GM13977 (cell line): ENCODE measurements at regions not wholly inside any gene's neighbourhood (a gene's known extent, or its start where the extent isn't known, plus 50 kb on each side); places are given as distances from the start of the nearest gene placed in this dataset.

Experiments used
- DNase-seq: peaks from one replicate; pipeline ENCODE4 v3.0.0; 2012; ENCODE audit warnings: low spot score
- CTCF ChIP-seq: IDR thresholded peaks from 2 replicates; pipeline ENCODE4 v1.5.1; 2012; ENCODE audit warnings: mild to moderate bottlenecking, control low read depth; ENCODE audit not compliant: insufficient read depth; ENCODE audit errors: extremely low read depth, missing control alignments
- in situ Hi-C: fragments of 300-500 bp; cut with MboI; formaldehyde crosslinking; loops from one replicate; pipeline ENCODE4 v1.12.0; 2022; ENCODE audit warnings: low sequenced_read_pairs, low pct_unique_long_range_greater_than_20kb, mixed read lengths, inconsistent platforms; ENCODE audit not compliant: unreplicated experiment

GRCh38 chr16:35639233-35640205 lies 2180.1 kb downstream of the TP53TG3F start:
- no peak for DNase-seq
- in situ Hi-C loops, result no loop called here
- TF ChIP-seq CTCF, result no peak

GRCh38 chr16:35642322-35642835 lies 2183.0 kb downstream of the TP53TG3F start:
- DNase-seq, result no peak
- in situ Hi-C loops, result no loop called here
- no peak for TF ChIP-seq CTCF

- TF ChIP-seq CTCF, result no peak
- DNase-seq, result no peak
- in situ Hi-C loops, result no loop called here
These were observed 2192.4 kb downstream of the TP53TG3F start for GRCh38 chr16:35651841-35652240.

- in situ Hi-C loops, result no loop called here
- no peak for DNase-seq
- no peak for TF ChIP-seq CTCF
These were observed 2204.8 kb downstream of the TP53TG3F start for GRCh38 chr16:35664091-35664693.

- in situ Hi-C loops, result no loop called here
- no peak for TF ChIP-seq CTCF
- DNase-seq, result no peak
These were observed 2225.7 kb downstream of the TP53TG3F start for GRCh38 chr16:35685085-35685484.

- no peak for TF ChIP-seq CTCF
- no peak for DNase-seq
- in situ Hi-C loops, result no loop called here
These were observed 2227.2 kb downstream of the TP53TG3F start for GRCh38 chr16:35686595-35686994.
